GM11168 (cell line): ENCODE measurements at regions not wholly inside any gene's neighbourhood (a gene's known extent, or its start where the extent isn't known, plus 50 kb on each side); places are given as distances from the start of the nearest gene placed in this dataset.

Experiments
- in situ Hi-C: fragments of 300-500 bp; cut with MboI; formaldehyde crosslinking; loops from one replicate; pipeline ENCODE4 v1.12.0; 2022; ENCODE audit warnings: low sequenced_read_pairs; ENCODE audit not compliant: unreplicated experiment

DNA sequence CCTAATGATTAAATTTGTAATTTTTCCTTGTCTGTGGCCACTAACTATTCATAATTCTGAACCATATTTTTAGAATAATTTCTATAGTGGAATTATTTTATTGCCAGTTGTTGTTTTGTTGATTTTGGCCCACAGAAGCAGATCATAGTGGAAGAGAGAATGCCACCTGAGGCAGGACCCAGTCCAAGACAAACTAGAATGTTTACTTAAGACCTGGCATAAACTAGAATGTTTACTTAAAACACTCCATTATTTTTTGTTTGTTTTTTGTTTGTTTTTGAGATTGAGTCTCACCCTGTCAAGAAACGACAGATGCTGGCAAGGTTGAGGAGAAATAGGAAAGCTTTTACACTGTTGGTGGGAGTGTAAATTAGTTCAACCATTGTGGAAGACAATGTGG is 310.2 kb downstream of the MRPL39 start:
- in situ Hi-C loops = no loop called here

GRCh38 chr21:25296252-25296651 is 311.0 kb downstream of the MRPL39 start:
- in situ Hi-C loops = no loop called here

GRCh38 chr21:25292396-25292795 is 314.9 kb downstream of the MRPL39 start:
- in situ Hi-C loops = no loop called here

GRCh38 chr21:25283720-25284119 is 323.6 kb downstream of the MRPL39 start:
- in situ Hi-C loops = loop anchor here (5.0 kb wide), 1 partner anchor 104 kb away; no protein-coding TSS in a partner anchor

DNA sequence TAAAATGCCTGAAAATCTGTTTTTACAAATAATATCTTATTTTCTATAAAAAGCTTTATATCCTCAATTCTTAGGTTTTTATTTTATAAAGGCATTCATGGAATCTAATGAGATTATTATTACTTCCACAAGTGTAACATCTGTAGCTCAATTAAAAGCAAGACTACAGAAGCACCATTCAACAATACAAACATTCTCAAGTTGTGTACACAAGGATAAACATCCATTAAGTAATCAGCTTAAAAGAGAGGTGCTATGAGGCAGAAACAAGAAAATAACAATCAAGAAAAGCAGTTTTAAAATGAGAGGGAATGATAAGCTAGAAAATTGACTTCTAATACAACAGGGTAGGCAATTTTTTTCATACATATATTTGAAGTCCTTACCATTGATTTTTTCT is 326.1 kb downstream of the MRPL39 start:
- in situ Hi-C loops = loop anchor here (5.0 kb wide), 1 partner anchor 106 kb away; no protein-coding TSS in a partner anchor

DNA sequence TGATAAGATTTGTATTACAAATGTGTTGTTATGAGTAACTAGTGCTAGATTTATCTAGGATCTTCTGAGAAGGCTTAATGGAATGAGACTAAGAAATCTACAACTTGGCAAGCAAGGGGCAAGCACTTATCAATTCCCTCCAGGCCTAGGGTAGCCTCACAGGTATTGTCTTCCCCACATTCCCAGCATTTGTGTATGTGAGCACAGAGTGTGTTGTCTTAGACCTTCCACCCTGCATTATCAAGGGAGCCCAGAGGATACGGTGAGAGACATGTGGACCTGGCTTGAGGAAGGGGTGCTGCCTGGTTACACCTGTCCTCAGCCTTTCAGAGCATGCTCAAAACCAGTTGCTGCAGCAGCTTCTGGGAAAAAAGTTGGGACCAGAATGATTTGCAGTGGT is 327.2 kb downstream of the MRPL39 start:
- in situ Hi-C loops = loop anchor here (5.0 kb wide), 1 partner anchor 107 kb away; no protein-coding TSS in a partner anchor

GRCh38 chr21:25273959-25274358 is 333.3 kb downstream of the MRPL39 start:
- in situ Hi-C loops = no loop called here

DNA sequence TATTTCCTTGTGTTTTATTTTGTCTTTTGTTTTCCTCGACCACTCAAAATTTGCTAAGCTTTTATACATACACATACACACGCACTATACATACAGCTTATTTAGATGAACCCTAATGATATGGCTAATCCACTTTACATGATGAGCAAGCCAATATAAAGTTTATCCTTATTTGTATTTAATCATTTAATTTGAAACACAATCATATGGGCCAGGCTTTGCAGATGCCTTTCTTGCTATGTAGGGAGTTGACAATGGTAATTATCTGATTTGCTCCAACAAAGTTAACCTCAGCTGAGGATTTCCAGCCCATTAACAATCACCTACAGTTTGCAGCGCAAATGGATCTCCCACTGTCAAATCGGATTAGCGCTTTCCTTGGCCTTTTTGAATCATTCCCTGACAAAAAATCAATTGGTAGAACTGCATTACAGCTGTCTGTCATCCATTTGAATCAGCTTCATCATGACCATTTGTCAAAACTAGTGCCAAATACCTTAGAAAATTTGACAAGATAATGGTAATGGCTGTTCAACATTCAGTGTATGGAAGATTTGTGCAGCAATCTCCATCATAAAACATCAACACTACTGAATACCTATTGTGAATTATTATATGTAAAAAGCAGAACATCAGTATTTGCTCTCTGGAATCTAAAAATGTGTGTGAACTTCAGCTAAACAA is 352.6 kb downstream of the MRPL39 start:
- in situ Hi-C loops = no loop called here

DNA sequence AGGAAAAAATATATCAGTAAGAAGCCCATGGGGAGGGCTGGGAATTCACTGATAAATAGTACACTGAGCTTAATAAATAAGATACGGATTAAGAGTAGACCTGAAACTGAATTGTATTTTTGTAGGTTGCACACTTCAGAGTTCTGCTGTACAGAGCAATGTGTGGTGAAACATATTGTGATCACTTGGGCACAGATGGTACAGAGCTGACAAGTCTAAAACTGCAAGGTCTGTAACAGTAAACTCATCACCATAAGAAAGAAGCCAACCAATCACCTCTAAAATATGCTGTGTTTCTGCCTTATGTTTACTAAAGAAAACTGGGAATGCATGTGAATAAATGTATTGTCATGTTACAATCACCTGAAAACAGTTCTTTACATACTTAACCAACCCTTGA is 360.7 kb downstream of the MRPL39 start:
- in situ Hi-C loops = no loop called here

DNA sequence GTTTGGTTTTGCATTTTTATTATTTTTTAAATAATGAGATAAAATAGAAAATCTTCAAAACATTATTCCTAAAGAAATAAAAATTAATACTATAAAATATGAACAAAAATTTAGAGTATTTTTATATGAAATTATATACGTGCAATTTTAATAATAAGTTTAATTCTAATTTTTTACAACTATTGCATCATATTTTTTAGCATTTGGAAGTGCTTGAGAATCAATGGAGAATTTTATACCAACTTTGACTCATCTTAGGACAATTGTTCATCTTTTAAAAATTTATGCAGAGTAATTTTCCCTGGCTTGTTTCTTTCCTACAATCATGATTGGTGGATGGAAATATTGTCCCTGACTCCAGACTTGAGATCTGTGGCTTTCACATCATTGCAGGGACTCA is 362.5 kb downstream of the MRPL39 start:
- in situ Hi-C loops = no loop called here

GRCh38 chr21:25243808-25244207 is 363.5 kb downstream of the MRPL39 start:
- in situ Hi-C loops = no loop called here

- in situ Hi-C loops = no loop called here
Measured at GRCh38 chr21:25240974-25241373, 366.3 kb downstream of the MRPL39 start.

- in situ Hi-C loops = no loop called here
Measured at GRCh38 chr21:25234857-25235801, 372.2 kb downstream of the MRPL39 start.

GRCh38 chr21:25220954-25221353 is 386.3 kb downstream of the MRPL39 start:
- in situ Hi-C loops = no loop called here

- in situ Hi-C loops = no loop called here
Measured at GRCh38 chr21:25220169-25220568, 387.1 kb downstream of the MRPL39 start.

DNA sequence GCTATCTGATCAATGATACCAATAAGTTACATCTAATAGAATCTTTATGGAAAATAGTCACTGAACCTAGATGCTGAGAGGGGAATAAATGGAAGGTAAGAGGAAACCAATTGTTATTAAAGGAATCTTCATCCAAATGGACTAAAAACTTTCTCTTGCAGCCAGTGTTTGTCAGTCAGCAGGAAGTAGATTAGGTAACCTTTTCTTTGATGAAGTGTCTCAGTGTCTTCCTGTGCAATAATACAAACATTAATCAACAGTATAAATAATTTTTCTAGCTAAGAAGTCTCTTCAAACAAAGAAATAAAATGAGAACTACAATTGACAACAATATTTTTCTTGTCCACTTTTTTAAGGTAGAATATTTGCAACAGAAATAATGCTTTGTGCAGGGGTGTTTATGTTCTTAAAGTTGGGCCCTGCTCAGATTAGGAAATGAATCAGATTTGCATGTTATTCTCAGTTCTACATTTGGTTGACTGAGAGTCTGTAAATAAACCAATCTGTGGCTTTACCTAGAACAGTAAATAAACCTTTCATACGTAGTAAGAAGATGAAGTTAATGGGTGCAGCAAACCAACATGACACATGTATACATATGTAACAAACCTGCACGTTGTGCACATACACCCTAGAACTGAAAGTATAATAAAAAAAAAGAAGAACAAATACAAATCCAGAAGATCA is 391.4 kb downstream of the MRPL39 start:
- in situ Hi-C loops = no loop called here

GRCh38 chr21:25214676-25215075 is 392.6 kb downstream of the MRPL39 start:
- in situ Hi-C loops = no loop called here

DNA sequence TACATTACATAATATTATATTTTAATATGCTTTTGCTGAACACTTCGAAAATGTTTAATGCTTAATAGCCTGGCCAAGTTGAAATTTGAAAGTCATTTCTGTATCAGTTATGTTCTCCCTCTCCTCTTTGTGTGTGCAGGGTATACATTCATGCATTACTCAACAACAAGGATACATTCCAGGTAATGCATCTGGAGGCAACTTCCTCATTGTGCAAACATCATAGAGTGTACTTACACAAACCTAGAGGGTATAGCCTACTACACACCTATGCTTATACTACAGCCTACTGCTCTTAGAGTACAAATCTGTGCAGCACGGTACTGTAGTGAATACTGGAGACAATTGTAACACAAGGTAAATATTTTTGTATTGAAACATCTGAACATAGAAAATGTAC is 407.3 kb downstream of the MRPL39 start:
- in situ Hi-C loops = no loop called here

DNA sequence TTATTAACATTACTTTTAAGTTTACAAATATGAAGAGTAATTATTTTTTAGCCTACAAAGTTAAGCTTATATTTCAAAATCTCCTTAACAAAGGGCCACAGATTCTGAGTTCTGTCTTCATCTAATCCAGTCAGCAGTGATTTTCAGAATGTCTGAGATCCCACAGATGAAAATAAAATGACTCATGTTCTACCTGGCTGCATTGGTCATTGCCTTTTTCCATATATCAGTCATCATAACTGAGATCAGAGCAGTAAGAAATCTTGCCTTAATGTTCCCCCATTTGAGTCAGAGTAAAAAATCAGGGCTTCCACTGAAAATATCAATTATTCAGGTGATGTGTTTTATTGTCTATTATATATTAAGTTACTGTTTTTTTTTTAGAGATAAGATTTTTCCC is 416.1 kb downstream of the MRPL39 start:
- in situ Hi-C loops = no loop called here

DNA sequence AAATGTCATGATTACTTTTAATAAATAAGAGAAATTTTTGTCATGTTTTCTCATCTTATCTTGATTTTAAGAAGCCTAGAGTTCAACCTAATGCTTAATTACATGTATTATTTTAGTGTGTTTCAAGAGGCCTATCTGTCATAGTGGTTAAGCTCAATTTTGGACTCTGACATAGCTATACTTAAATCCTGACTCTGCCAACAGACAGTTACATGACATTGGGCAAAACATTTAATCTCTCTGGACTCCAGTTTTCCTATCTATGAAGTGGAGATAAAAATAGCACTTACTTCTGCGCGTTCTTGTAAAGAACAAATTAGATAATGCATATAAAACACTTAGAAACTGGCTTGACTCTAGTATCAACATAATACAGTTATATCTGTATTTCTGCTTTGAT is 417.8 kb downstream of the MRPL39 start:
- in situ Hi-C loops = no loop called here

- in situ Hi-C loops = no loop called here
Measured at GRCh38 chr21:25188677-25189079, 418.6 kb downstream of the MRPL39 start.
